ENCODE measurements at regions not wholly inside any gene's neighbourhood (a gene's known extent, or its start where the extent isn't known, plus 50 kb on each side); places are given as distances from the start of the nearest gene placed in this dataset.

DNA sequence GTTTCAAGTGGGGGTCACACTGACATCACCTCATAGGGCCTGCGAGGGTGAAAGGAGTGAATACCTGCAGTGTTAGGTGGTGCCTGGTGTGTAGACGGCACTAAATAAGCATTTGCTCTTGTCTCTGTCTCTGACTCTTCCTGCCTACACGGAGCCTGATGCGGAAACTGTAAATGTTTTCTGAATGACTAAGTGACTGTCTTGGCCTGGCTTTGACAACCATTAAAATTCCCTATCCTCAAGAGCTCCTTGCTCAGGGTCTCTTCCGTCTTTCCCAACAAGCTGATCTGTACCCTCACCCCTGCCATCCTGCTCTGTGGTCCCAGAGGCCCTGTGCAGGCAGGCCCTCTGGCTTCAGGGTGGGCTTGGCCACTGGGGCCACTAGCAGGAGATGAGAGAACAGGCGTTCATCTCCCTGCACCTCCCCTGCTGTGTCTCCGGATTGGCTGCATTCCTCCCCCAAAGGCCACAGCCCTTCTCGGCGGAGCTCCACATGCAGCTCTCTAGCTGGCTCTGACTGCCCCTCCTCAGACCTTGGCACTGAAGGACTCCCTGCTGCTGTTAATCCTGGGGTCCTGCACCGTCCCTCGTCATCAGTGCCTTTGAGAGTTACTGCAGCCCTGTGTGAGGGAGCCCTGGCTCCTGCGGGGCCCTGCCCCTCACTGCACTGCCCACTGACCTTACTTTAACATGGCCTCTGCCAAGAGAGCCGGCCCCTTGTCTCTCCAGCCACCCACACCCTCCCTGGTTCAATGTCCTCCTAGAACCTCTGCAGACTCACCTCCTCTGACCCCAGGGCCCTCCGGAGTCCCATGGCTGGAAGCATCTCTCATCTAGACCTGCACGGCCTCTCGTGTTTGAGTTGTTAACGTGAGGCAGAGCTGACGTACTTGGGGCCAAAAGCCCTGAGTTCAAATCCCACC lies 211.1 kb downstream of the MATN1 start:
- no peak for DNase-seq

DNA sequence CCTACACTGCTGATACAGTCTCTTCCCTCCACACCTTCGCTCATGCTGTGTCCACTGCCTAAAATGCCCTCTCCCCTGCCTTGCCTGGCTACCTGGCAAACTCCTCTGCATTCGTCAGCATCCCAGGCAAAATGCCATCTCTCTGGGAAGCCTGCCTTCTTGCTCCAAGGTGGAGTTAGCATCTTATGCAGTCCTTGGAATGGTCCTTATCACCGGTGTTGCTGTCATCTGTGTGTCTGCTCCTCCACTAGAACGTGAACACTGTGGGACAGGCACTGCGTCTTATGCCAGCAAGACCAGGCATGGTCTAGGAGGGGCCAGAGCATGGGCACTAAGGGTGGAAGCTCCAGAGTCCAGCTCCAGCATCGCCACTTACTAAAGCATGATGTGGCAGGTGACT lies 211.8 kb downstream of the MATN1 start:
- DNase-seq: no peak

DNA sequence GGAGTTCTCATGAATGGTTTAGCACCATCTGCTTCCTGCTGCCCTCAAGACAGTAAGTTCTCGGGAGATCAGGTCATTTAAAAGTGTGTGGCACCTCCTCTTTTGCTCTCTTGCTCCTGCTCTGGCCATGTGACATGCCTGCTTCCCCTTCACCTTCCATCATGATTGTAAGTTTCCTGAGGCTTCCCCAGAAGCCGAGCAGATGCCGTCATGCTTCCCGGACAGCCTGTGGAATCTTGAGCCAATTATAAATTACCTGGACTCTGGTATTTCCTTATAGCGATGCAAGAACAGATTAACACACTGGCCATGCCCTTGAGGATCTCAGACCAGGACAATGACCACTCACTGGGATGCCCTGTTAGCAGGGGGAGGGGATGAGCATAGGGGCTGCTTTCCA lies 212.3 kb downstream of the MATN1 start:
- DNase-seq: no peak

DNA sequence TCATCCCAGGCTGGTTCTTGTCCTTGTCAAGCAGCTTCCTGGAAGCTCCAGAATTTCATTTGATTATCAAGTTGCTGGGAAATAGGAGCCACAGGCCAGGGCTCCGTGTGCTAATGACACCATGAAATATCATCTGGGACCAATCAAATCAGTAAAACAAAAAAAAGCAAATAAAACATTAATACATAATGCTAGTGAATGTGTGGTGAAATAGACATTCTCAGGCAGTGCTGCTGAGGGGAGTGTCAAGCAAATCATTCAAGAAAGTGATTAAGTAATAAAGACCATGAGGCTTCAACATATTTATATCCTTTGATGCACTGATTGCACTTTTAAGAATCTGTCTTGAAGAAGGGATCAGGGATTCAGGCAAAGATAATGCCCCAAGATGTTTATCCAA lies 213.7 kb downstream of the MATN1 start:
- DNase-seq: no peak

DNA sequence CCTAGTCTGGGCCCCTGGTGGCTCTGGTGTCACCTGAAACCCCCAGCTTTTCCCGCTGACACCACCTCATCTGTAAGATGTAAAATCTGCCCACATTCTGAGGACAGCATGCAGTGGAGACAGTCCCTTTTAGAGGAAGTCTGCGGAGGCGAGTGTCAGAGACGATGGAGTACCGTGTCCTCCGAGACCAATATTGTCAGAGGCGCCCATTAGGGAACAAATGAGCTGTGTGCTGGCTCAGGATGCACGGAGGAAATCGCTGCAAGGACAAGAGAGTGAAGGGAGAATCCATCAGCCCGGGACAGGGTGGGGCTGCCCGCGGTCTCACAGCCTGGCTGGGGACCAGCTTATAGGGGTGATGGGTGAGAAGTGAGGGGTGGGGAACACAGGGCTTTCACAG lies 214.8 kb downstream of the MATN1 start:
- DNase-seq: no peak

DNA sequence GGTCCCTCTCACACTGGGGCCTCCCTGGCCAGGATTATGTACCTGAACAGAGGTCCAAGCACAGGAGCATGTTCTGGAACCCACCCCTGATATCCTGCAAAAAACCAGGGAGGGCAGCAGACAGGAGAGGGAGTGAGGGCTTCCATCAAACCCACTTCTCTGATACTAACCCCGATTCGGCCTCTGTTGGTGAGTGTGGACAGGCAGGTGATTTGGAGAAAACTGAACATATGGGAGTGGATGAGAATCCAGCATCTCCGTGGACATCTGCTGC lies 215.3 kb downstream of the MATN1 start:
- no peak for DNase-seq

DNA sequence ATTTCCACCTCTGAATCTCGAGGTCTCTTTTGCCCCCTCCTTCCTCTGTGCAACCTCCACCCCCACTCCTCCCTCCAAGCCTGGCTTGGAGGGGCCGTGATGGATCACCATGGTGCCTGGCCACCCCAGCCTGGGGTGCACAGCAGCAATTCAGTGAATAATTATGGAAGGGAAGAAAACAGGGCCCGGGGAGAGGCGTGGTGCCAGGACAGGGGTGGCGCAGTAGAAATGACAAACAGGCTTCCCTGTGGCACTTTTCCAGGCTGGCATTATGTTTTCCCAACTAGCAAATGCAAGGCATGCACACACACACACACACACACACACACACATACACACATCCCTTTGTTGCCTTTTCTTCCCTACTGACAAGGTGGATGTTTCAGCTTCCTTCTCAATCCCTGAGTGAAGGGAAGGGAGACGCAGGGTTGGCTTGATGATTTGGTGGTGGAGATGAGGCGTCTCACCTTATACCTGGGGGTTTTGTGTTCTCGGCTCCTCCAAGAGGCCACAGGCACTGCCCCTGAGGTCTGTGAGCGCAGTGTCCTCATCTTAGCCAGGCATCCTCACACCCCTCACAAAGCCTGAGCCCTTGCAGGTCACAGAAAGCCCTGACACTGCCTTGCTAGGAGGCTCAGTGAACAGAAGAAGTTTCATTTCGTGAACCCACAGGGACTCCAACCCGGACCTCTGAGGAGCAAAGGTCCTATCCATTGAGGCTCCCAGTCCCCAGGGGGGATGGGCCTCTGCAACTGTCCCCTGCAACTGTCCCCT lies 215.8 kb downstream of the MATN1 start:
- no peak for DNase-seq

DNA sequence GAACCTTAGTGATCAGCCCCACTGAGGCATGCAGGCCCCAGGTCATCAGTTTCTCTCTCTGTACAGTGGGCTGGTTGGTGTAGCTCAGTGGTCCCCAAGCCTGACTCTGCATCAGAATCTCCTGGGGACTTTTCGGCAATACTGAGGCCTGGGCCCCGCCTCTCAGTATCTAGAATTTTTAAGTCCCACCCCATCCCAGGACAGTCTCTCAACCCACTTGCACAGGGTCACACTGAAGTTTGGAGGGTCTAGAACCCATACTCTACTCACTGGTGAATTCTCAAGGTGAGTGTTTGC lies 216.4 kb downstream of the MATN1 start:
- no peak for DNase-seq

DNA sequence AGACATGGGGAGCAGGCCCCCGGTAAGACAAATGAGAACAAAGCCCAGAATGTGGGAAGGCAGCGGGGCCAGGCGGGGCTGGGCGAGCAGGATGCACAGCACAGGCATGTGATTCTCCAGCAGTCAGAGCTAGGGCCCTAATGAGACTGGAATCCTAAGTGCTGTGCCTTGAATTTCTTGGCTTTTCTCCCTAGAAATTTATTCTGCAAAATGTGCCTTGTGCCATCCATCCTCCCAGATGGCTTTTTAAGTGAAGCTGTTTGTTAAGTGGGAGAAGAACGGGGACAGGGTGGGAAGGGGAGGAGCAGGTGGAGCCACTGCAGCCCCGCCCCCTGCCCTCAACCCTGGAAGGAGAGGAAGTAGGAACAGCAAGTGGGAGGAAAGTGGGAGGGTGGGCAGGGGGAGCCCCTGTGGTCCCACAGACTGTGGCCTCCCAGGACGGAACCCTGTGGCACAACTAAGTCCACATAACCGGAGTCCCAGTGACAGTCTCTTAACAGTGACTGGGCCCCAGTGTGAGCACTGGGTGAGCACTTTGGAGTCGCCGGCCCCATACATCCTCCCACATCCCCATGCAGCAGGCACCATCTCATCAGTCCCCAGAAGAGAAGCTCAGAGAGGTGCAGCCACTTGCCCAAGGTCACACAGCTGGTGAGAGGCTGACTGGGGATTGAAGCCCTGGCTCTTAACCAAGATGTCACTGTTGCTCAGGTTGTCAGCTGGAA lies 216.9 kb downstream of the MATN1 start:
- DNase-seq: no peak

DNA sequence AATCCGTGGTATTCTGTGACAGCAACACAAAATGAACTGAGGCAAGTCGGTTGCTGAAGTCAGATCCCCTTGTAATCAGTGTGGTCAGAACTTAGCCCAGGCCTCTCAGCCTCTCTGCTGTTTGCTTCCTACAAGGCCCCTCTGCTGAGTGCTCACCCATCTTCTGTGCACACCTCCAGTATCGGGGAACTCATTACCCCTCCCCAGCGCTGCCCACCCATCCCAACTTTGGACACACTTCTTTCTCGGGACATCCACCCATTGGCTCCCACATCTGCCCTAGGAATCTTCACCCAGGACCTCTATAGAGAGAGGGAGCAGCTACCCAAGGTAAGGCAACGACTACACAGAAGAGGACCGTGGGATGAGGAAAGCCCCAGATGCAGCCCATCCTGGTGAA lies 217.5 kb downstream of the MATN1 start:
- DNase-seq: no peak

DNA sequence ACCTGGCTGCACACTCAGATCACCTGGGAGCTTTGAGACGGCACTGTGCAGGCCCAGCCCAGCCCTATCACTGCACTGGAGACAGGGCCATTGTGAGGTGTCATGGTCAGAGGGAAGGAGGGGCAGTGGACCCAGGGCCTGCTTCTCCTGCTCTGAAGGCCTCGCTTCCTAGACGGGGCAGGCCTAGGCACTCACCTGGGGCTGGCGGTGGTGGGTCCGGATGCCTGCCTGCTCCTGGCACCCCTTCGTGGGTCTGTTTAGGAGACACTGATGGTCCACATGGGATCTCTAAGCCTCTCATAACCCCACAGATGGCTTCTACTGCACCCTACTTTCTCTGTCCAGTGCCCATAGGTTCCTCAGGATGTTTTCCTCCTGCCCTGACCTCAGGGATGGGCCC lies 230.9 kb downstream of the MATN1 start:
- no peak for DNase-seq

DNA sequence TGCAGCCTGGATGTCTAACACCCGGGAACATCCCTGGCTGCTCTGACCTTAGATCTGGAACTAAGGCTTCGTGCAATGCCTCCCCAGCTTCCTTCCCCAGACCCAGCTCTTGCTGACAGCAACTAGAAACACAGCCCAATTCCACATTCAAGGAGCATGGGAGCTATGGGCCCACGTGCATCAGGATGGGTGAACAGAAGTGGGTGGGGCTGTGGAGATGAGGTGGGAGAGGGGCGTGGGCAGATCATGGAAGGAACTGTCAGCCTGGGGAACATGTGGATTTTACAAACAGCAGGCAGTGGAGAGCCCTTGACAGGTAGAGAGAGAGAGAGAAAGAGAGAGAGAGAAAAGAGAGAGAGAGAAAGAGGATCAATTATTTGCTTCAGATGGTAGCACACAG lies 231.6 kb downstream of the MATN1 start:
- no peak for DNase-seq

DNA sequence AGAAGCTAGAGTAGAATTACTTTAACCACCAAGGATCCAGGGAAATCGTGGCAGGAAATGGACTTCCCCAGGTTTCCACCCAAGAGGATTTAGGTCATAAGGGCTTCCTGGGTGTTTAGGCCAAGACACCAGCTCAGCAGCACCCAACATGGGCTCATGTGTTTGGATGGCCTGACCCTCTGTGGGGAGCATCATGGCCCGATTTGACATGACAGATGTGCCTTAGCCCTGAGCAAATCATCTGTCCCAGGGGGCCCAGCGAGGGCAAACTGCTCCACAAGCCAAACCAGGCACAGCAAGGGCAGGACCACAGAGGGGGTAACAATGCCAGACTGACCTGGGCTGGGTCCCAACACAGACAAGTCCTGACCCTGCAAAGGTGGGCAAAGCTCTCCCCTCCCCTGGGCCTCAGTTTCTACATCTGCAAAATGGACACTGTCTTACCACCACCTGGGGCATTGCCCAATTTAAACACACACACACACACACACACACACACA lies 232.8 kb downstream of the MATN1 start:
- DNase-seq: no peak

DNA sequence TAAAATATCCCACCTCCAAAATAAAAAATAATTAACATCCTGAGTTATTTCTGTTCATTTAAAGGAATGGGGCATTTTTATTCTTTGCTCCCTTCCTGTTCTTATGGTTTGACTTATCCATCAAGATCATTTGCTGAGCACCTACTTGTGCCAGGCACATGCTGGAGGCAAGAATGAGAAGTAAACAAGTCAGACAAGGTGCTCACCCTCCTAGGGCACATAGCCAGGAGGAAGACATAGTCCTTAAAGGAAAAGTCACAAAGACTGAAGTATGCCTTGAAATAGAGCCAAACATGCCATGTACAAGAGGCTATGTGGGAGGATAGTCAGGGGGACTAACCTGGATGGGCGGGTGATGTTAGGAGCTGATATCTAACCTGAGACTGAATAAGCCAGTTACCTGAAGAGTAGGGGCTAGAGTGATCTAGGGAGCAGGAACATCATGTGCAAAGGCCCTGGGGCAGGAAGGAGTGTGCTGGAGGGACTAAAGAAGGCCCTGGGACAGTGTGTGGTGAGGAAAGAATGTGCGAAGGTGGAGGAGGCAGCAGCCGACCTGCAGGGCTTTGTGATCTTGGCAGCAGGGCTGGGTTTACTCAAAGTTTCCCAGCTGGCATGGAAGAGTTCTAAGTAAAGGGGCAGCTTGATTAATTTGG lies 233.5 kb downstream of the MATN1 start:
- no peak for DNase-seq

DNA sequence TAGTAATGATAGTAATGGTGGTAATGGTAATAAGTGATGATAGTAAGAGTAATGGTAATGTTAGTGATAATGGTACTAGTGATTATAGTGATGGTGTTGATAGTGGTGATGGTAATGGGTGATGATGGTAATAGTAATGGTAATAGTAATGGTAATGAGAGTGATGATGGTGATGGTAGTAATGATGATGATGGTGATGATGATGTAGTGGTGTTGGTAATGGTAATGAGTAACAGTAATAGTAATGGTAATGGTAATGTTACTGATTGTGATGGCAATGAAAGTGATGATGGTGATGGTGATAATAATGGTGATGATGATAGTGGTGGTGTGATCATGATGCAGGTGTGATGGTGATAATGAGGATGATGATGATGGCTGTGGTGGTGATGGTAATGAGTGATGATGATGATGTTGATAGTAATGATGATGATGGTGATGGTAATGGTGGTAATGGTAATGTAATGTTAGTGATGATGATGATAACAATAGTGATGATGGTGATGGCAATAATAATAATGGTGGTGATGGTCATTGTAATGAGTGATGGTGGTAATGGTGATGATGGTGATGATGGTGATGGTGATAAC lies 235.0 kb downstream of the MATN1 start:
- no peak for DNase-seq

DNA sequence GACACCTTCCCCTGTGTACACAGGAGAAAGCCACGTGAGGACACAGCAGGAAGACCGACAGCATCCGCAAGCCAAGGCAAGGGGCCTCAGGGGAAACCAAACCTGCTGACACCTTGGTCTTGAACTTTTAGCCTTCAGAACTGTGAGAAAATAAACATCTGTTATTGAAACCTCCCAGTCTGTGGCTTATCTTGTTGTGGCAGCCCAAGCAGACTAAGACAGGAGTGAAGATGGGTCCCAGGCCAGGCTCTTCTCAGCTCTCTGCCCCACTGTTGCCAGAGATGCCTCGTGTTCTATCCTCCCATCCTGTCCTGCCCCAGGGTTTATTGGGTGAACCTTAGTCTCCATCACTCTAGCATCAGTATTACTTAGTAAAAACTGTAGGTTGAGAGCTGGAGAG lies 236.3 kb downstream of the MATN1 start:
- no peak for DNase-seq

DNA sequence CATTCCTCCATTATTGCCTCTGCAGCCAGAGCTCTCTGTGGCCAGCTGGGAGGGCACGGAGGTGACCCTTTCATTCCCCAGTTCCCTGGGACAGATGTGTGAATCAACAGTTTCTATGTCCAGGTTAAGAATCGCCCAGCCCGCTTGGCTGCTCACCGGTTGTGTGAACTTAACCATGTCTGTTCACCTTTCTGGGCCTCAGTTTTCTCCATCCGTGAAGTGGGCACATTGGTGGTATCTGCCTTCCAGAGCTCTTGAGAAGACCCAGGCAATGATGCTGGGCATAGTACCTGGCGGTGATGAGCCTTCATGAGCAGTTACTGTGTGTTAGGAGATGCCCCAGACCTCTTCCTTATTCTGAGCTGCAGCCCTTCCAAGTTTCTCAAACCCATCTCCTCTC lies 238.3 kb downstream of the MATN1 start:
- no peak for DNase-seq

DNA sequence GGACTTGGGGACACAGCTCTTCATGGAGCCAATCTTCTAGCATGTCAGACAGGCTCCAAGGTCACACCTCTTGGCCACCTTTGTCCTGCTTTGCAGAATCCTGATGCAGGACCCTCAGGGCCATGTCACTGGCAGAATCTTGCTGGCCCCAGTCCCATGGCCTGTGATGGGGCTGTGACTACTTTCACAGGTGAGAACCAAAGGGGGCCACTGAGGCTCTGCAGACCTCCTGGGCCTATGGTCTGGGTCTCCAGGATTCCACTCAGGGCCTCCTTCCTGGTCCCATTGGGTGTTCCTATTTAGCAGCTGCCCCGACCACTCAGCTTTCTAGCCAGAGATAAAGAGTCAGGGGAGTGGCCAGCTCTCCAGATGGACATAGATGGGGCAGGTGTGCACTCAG lies 238.7 kb downstream of the MATN1 start:
- no peak for DNase-seq

DNA sequence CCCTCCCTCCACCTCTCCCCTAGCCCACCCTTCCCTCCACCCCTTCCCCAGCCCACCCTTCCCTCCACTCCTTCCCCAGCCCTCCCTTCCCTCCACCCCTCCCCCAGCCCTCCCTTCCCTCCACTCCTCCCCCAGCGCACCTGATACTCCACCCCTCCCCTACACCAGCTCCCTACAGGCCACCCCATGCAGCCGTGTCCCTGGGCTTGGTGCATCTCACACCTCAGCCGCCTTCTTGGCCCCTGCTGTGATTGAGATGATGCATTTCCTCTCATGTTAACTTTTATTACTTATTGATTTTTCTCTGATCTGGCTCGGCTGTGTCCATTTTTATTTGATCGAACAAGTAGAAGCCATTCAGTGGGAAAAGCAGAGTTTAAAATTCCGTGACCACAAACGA lies 243.8 kb downstream of the MATN1 start:
- no peak for DNase-seq

DNA sequence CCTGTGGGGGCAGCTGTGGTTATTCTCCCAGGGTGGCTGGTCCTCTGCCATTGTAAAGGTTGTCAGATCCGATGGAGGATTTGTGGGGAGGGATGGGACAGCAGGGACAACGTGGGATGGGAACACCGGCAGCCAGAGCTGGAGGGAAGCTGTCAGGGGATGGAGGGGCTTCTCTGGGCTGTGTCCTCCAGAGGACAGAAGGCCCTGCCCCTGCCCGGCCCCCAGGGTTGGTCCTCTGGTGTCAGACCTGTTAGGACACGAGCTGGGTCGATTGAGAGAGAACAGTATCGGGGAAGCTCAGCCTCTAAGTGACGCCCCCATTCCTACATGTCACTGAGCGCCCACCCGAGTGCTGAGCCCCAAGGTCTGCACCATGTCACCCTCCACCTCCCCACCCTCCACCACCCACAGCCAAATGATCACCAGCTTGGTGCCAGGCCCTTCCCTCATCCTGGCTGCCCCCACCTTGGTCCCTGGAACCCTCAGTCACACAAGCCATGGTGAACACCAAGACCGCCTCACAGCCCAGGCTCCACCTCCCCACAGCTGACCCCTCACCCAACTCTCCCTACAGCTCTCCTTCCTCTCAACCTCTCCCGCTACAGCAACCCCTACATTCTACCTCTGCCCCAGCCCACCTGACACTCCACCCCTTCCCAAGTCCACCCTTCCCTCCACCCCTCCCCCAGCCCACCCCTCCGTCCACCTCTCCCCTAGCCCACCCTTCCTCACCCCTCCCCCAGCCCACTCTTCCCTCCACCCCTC lies 244.4 kb downstream of the MATN1 start:
- DNase-seq: no peak

DNA sequence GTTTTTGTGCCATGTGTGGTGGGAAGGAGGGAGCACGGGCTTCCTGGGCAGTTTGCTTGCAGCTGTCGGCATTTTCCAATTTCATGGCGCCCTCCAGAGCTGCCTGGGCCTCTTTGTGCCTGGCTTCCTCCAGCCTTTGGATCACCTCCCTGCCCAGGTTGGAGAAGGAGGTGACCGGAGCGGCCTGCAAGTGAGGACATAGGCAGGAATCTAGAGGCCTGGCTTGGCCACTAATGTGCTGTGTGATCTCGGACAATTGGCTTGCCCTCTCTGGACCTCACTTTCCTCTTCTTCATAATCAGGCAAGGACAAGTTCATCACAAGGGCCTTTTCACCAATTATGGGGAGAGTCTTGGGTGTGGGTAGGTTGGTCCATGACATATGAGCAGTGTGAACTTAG lies 245.1 kb downstream of the MATN1 start:
- DNase-seq: no peak

DNA sequence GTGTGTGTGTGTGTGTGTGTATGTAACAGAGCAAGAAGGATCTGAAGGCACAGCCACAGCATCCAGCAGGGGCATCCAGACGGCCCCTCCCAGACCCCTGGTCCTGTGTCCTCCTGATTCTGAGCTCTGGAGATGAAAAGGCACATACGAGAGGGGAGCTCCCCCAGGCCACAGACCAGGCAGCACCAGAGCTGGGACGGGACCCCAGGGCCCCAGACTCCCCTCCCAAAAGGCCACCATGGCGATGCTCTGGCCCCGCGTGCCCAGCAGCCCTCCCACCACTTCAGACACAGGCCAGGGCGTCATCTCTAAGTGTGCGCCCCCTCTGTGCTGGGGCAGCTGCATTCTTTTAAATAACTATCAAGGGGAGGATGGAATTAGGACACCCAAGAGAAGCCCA lies 245.8 kb downstream of the MATN1 start:
- no peak for DNase-seq
